IMR-90 (cell line): ENCODE measurements at regions not wholly inside any gene's neighbourhood (a gene's known extent, or its start where the extent isn't known, plus 50 kb on each side); places are given as distances from the start of the nearest gene placed in this dataset.

ENCODE experiments used
- ATAC-seq: fragments of 200-7000 bp; cut with Tn5 transposase; 2 replicates; pipeline ENCODE4 v1.9.1; 2020; ENCODE audit warnings: low read depth, mild to moderate bottlenecking, moderate library complexity
- BruUV-seq: library from RNA; stranded (reverse); fragments of 400-500 nt; replicated peaks from 2 replicates; lab custom pipeline; 2021; lab: Mats Ljungman, UMichigan
- CTCF ChIA-PET: fragments of 300-600 bp; formaldehyde crosslinking; extraction: SDS; loops from one replicate; lab custom pipeline; 2021; ENCODE audit warnings: antibody characterized with exemption; lab: Yijun Ruan, JAX
- POLR2A ChIA-PET: fragments of 300-600 bp; sonication (Branson Sonifier 250); formaldehyde crosslinking; loops from one replicate; lab custom pipeline; 2022; ENCODE audit warnings: antibody characterized with exemption; ENCODE audit not compliant: unreplicated experiment; lab: Charles Lee
- DNase-seq: peaks from one replicate; pipeline ENCODE4 v3.0.0; 2013
- H2AFZ ChIP-seq: replicated peaks from 2 replicates; pipeline ENCODE3; 2013; ENCODE audit warnings: low read length, mild to moderate bottlenecking; ENCODE audit not compliant: poor library complexity
- H2AK5ac ChIP-seq: 2 replicates; pipeline ENCODE4 v1.6.1; 2013; ENCODE audit warnings: low read depth, low read length, inconsistent platforms
- H2AK9ac ChIP-seq: replicated peaks from 2 replicates; pipeline ENCODE3; 2013; ENCODE audit warnings: mild to moderate bottlenecking, low read depth, low read length, moderate library complexity; ENCODE audit not compliant: poor library complexity
- H2BK120ac ChIP-seq: 2 replicates; pipeline ENCODE4 v1.6.1; 2013; ENCODE audit warnings: low read depth, low read length, inconsistent platforms
- H2BK15ac ChIP-seq: 3 replicates; pipeline ENCODE4 v1.6.1; 2013; ENCODE audit warnings: low read depth, low read length, inconsistent platforms
- H2BK20ac ChIP-seq: 2 replicates; pipeline ENCODE4 v1.6.1; 2013; ENCODE audit warnings: low read depth, mild to moderate bottlenecking, inconsistent platforms, low read length, moderate library complexity
- H2BK5ac ChIP-seq: 2 replicates; pipeline ENCODE4 v1.6.1; 2013; ENCODE audit warnings: mild to moderate bottlenecking, low read depth, low read length, inconsistent platforms; ENCODE audit not compliant: poor library complexity, severe bottlenecking
- H3K14ac ChIP-seq: replicated peaks from 2 replicates; pipeline ENCODE4 v1.6.1; 2013; ENCODE audit warnings: low read depth, low read length, inconsistent platforms
- H3K18ac ChIP-seq: 2 replicates; pipeline ENCODE4 v1.6.1; 2013; ENCODE audit warnings: low read depth, low read length, control low read depth
- H3K23ac ChIP-seq: 2 replicates; pipeline ENCODE4 v1.6.1; 2013; ENCODE audit warnings: low read depth, low read length, inconsistent platforms
- H3K27ac ChIP-seq: 2 replicates; pipeline ENCODE4 v1.5.1; 2013; ENCODE audit warnings: mild to moderate bottlenecking, control low read depth, low read length; ENCODE audit not compliant: insufficient read depth
- H3K27me3 ChIP-seq: 2 replicates; pipeline ENCODE4 v1.6.1; 2013; ENCODE audit warnings: low read length; ENCODE audit not compliant: control insufficient read depth, insufficient read depth
- H3K36me3 ChIP-seq: 2 replicates; pipeline ENCODE4 v1.6.1; 2013; ENCODE audit warnings: low read length, mixed read lengths; ENCODE audit not compliant: control insufficient read depth, insufficient read depth
- H3K4ac ChIP-seq: 2 replicates; pipeline ENCODE4 v1.6.1; 2013; ENCODE audit warnings: low read depth, low read length, inconsistent platforms
- H3K4me1 ChIP-seq: 2 replicates; pipeline ENCODE4 v1.6.1; 2013; ENCODE audit warnings: low read length, mixed read lengths; ENCODE audit not compliant: control insufficient read depth, insufficient read depth
- H3K4me2 ChIP-seq: 2 replicates; pipeline ENCODE4 v1.6.1; 2013; ENCODE audit warnings: low read depth, mild to moderate bottlenecking, control low read depth, low read length, moderate library complexity
- H3K4me3 ChIP-seq: 2 replicates; pipeline ENCODE4 v1.5.1; 2013; ENCODE audit warnings: low read depth, mild to moderate bottlenecking, control low read depth, low read length, moderate library complexity; ENCODE audit not compliant: insufficient read depth
- H3K56ac ChIP-seq: 2 replicates; pipeline ENCODE4 v1.6.1; 2013; ENCODE audit warnings: low read length, inconsistent platforms; ENCODE audit not compliant: insufficient read depth; ENCODE audit errors: extremely low read depth
- H3K79me1 ChIP-seq, 2 experiments: 2 replicates each; pipeline ENCODE4 v1.6.1; 2013; ENCODE audit warnings: low read length in 2 of 2, inconsistent platforms in 1 of 2, low read depth in 1 of 2
- H3K9ac ChIP-seq: 2 replicates; pipeline ENCODE4 v1.6.1; 2013; ENCODE audit warnings: low read depth, low read length, control low read depth
- H3K9me1 ChIP-seq: 2 replicates; pipeline ENCODE4 v1.6.1; 2013; ENCODE audit warnings: low read length, inconsistent platforms; ENCODE audit not compliant: insufficient read depth
- H3K9me3 ChIP-seq: 2 replicates; pipeline ENCODE4 v1.6.1; 2013; ENCODE audit warnings: low read length; ENCODE audit not compliant: control insufficient read depth, insufficient read depth
- H4K20me1 ChIP-seq: 2 replicates; pipeline ENCODE4 v1.6.1; 2013; ENCODE audit warnings: low read length, inconsistent platforms; ENCODE audit not compliant: insufficient read depth
- H4K5ac ChIP-seq: 2 replicates; pipeline ENCODE4 v1.6.1; 2013; ENCODE audit warnings: mild to moderate bottlenecking, low read depth, low read length, control low read depth
- H4K8ac ChIP-seq, 2 experiments: 2 replicates each; pipeline ENCODE4 v1.6.1; 2013; ENCODE audit warnings: low read depth in 2 of 2, low read length in 2 of 2, control low read depth in 1 of 2, inconsistent platforms in 1 of 2
- H4K91ac ChIP-seq: 2 replicates; pipeline ENCODE4 v1.6.1; 2013; ENCODE audit warnings: low read depth, low read length, inconsistent platforms; ENCODE audit not compliant: insufficient read depth
- CEBPB ChIP-seq: IDR thresholded peaks from 2 replicates; pipeline ENCODE4 v1.6.1; 2012; ENCODE audit warnings: low read depth, low read length, improper control_type of control experiment
- FOS ChIP-seq: fragments of 150-350 bp; IDR thresholded peaks from 2 replicates; pipeline ENCODE4 v1.6.1; 2016; ENCODE audit warnings: low read depth, low read length
- MXI1 ChIP-seq: IDR thresholded peaks from 2 replicates; pipeline ENCODE4 v1.6.1; 2012; ENCODE audit warnings: low read depth, mild to moderate bottlenecking, low read length, moderate library complexity, borderline replicate concordance
- SMC3 ChIP-seq: fragments of 150-350 bp; IDR thresholded peaks from 2 replicates; pipeline ENCODE4 v1.6.1; 2016; ENCODE audit warnings: low read depth, mild to moderate bottlenecking, antibody characterized with exemption, low read length, moderate library complexity
- WGBS, 2 experiments: methylation state at CpG; one replicate each; pipeline versions ENCODE4 v1.1.5 to v1.1.7; 2013; ENCODE audit warnings: missing lambda C conversion rate in 2 of 2; ENCODE audit not compliant: insufficient read length in 1 of 2; ENCODE audit errors: extremely low coverage in 2 of 2; 5-methylcytosine and 5-hydroxymethylcytosine counted together
- dilution Hi-C: fragments of 300-500 bp; cut with HindIII; formaldehyde crosslinking; loops from one replicate; pipeline ENCODE4 v1.14.3; 2018; ENCODE audit warnings: low sequenced_read_pairs; ENCODE audit not compliant: unreplicated experiment
- in situ Hi-C: fragments of 300-500 bp; cut with MboI; formaldehyde crosslinking; loops from 3 replicates; pipeline ENCODE4 v1.14.3; 2019; ENCODE audit warnings: low sequenced_read_pairs, inconsistent platforms, mixed read lengths
- intact Hi-C: fragments of 100-400 bp; cut with micrococcal nuclease; formaldehyde crosslinking; loops from 2 replicates; pipeline ENCODE4 v1.10.0; 2022
- TF ChIP-seq, protein P1 (sequence below): fragments of 150-350 bp; IDR thresholded peaks from 2 replicates; pipeline ENCODE4 v1.6.1; 2017; ENCODE audit warnings: mild to moderate bottlenecking, antibody characterized with exemption, low read length, low read depth
- TF ChIP-seq, protein P2 (sequence below): fragments of 150-350 bp; IDR thresholded peaks from 2 replicates; pipeline ENCODE4 v1.6.1; 2016; ENCODE audit warnings: low read depth, mild to moderate bottlenecking, low read length, moderate library complexity, borderline replicate concordance

DNA sequence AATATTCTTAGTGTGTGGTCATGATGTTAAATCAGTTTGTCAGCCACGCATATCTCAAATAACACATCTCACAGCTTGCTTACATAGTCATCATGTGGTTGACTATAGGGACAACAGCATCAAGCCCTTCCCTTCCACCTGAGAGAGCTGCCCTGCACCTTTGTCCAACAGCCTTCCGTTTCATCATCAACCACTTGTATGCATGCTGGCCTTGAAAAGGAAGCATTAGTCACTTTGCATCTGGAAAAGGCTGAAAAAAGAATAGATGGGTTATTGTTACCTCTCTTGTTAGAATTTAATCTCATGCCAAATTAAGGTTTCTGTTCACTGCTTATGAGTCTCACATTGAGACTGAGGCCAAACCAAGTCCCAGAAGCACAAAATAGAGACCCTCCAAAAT lies 1586.5 kb upstream of the SEL1L start:
- H4K91ac ChIP-seq = no peak overlapping the region
- no peaks in the 10 kb centered on the region for H3K36me3 ChIP-seq

More for the DNA sequence above, 1586.5 kb upstream of the SEL1L start:
- Histone ChIP-seq H2BK15ac (no peak overlapping the region), H3K23ac (no peak overlapping the region), H3K9me3 (no peaks in the 10 kb centered on the region), H2BK20ac (no peak overlapping the region), H3K79me1 (no peaks in the 10 kb centered on the region), H2AK5ac (no peak overlapping the region), H3K4me3 (no peak overlapping the region), H3K56ac (no peak overlapping the region), H3K4me1 (no peaks in the 10 kb centered on the region), H4K5ac (no peak overlapping the region), H3K9ac (no peak overlapping the region), H3K27ac (no peak overlapping the region), H4K20me1 (no peaks in the 10 kb centered on the region), H3K9me1 (no peaks in the 10 kb centered on the region), H3K27me3 (no peaks in the 10 kb centered on the region), H3K14ac (no peak overlapping the region), H3K4ac (no peak overlapping the region), H4K8ac (no peak overlapping the region), H2BK5ac (no peak overlapping the region), H2BK120ac (no peak overlapping the region), H2AFZ (no peak overlapping the region), H2AK9ac (no peak overlapping the region), H3K18ac (no peak overlapping the region), H3K4me2 (no peak overlapping the region)
- DNase-seq = peak; percentile 34
- no peak for ATAC-seq
- in situ Hi-C loops (no loop called here), dilution Hi-C loops (no loop called here), intact Hi-C loops (no loop called here)
- no TSS peak for BruUV-seq
- TF ChIP-seq FOS = no peak
- TF ChIP-seq MXI1 = no peak
- no peak for TF ChIP-seq CEBPB
- TF ChIP-seq SMC3 = no peak
- TF ChIP-seq, protein P1, sequence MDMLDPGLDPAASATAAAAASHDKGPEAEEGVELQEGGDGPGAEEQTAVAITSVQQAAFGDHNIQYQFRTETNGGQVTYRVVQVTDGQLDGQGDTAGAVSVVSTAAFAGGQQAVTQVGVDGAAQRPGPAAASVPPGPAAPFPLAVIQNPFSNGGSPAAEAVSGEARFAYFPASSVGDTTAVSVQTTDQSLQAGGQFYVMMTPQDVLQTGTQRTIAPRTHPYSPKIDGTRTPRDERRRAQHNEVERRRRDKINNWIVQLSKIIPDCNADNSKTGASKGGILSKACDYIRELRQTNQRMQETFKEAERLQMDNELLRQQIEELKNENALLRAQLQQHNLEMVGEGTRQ = no peak
- TF ChIP-seq, protein P2, sequence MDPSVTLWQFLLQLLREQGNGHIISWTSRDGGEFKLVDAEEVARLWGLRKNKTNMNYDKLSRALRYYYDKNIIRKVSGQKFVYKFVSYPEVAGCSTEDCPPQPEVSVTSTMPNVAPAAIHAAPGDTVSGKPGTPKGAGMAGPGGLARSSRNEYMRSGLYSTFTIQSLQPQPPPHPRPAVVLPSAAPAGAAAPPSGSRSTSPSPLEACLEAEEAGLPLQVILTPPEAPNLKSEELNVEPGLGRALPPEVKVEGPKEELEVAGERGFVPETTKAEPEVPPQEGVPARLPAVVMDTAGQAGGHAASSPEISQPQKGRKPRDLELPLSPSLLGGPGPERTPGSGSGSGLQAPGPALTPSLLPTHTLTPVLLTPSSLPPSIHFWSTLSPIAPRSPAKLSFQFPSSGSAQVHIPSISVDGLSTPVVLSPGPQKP = no peak
- no CpG with 5 or more reads among the region's 2 CpGs for WGBS, 2 experiments
- ChIA-PET CTCF (no interaction called here), POLR2A (no interaction called here)
